Lower lobe of right lung (tissue), 2 donors: ENCODE measurements at regions not wholly inside any gene's neighbourhood (a gene's known extent, or its start where the extent isn't known, plus 50 kb on each side); places are given as distances from the start of the nearest gene placed in this dataset.

Source experiments
- ATAC-seq, 2 donors: fragments of 200-7000 bp; cut with Tn5 transposase; one replicate each; pipeline ENCODE4 v1.9.1; 2020 to 2022; ENCODE audit warnings: mild to moderate bottlenecking in 2 of 2, moderate library complexity in 2 of 2
- DNase-seq: peaks from one replicate; pipeline ENCODE4 v3.0.0-alpha.2; 2020
- H3K27ac ChIP-seq: fragments of 200-600 bp; one replicate; pipeline ENCODE4 v1.8.0; 2022
- H3K27me3 ChIP-seq: fragments of 200-600 bp; one replicate; pipeline ENCODE4 v1.8.0; 2022; ENCODE audit warnings: low read depth
- H3K36me3 ChIP-seq: fragments of 200-600 bp; one replicate; pipeline ENCODE4 v1.8.0; 2022; ENCODE audit warnings: mild to moderate bottlenecking
- H3K4me1 ChIP-seq: fragments of 200-600 bp; one replicate; pipeline ENCODE4 v1.8.0; 2022
- H3K4me3 ChIP-seq: fragments of 200-600 bp; one replicate; pipeline ENCODE4 v1.8.0; 2022; ENCODE audit warnings: mild to moderate bottlenecking
- H3K9me3 ChIP-seq: fragments of 200-600 bp; one replicate; pipeline ENCODE4 v1.8.0; 2022
- intact Hi-C: fragments of 100-400 bp; cut with DNase I; formaldehyde crosslinking; loops from one replicate; pipeline ENCODE4 v1.11.0; 2022
- TF ChIP-seq, protein P1 (sequence below): fragments of 200-600 bp; IDR thresholded peaks from one replicate; pipeline ENCODE4 v1.8.0; 2022; ENCODE audit warnings: antibody characterized with exemption, mild to moderate bottlenecking
- donor health status: DM: no; HTN: yes; CAD: no; lungs with severe emphysema.

- intact Hi-C loops = no loop called here
- Histone ChIP-seq H3K9me3 (no peaks in the 10 kb centered on the region), H3K27ac (no peak overlapping the region), H3K4me1 (no peaks in the 10 kb centered on the region), H3K4me3 (no peak overlapping the region), H3K36me3 (no peaks in the 10 kb centered on the region), H3K27me3 (peaks cover 14% of the 10 kb centered on the region)
- no peak for ATAC-seq
- TF ChIP-seq, protein P1, sequence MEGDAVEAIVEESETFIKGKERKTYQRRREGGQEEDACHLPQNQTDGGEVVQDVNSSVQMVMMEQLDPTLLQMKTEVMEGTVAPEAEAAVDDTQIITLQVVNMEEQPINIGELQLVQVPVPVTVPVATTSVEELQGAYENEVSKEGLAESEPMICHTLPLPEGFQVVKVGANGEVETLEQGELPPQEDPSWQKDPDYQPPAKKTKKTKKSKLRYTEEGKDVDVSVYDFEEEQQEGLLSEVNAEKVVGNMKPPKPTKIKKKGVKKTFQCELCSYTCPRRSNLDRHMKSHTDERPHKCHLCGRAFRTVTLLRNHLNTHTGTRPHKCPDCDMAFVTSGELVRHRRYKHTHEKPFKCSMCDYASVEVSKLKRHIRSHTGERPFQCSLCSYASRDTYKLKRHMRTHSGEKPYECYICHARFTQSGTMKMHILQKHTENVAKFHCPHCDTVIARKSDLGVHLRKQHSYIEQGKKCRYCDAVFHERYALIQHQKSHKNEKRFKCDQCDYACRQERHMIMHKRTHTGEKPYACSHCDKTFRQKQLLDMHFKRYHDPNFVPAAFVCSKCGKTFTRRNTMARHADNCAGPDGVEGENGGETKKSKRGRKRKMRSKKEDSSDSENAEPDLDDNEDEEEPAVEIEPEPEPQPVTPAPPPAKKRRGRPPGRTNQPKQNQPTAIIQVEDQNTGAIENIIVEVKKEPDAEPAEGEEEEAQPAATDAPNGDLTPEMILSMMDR = no peak
- DNase-seq = no peak
Measured at GRCh38 chr20:21628800-21629199, 76.7 kb upstream of the PAX1 start.

DNA sequence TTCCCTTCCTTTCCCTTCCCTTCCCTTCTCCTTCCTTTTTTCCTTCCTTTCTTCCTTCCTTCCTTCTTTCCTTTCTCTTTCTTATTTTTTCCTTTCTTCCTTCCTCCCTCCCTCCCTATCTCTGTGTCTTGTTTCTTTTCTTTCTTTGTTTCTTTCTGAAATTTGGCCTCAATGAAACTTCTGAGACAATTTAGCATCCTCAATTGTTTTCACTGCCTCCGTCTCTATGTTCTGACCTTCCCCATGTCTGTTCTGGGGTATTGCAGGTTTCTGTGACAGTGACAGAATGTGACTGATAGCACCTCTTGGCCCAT, 81.7 kb upstream of the PAX1 start:
- DNase-seq = no peak
- TF ChIP-seq, protein P1 = no peak

GRCh38 chr20:21623074-21623780, 82.2 kb upstream of the PAX1 start:
- Histone ChIP-seq H3K4me1 (no peaks in the 10 kb centered on the region), H3K27me3 (peaks cover 8% of the 10 kb centered on the region), H3K36me3 (no peaks in the 10 kb centered on the region), H3K4me3 (no peak overlapping the region), H3K27ac (no peak overlapping the region), H3K9me3 (no peaks in the 10 kb centered on the region)
- ATAC-seq = no peak
- TF ChIP-seq, protein P1 = no peak
- intact Hi-C loops = no loop called here
- DNase-seq = no peak

More for the DNA sequence above, 81.7 kb upstream of the PAX1 start:
- intact Hi-C loops = no loop called here
- peaks cover 10% of the 10 kb centered on the region for H3K27me3 ChIP-seq
- no peaks in the 10 kb centered on the region for H3K36me3 ChIP-seq
- no peak for ATAC-seq
- H3K4me3 ChIP-seq = no peak overlapping the region
- H3K27ac ChIP-seq = no peak overlapping the region
- no peaks in the 10 kb centered on the region for H3K9me3 ChIP-seq
- no peaks in the 10 kb centered on the region for H3K4me1 ChIP-seq

GRCh38 chr20:21622097-21622857, 83.2 kb upstream of the PAX1 start:
- DNase-seq = no peak
- H3K27ac ChIP-seq = no peak overlapping the region
- intact Hi-C loops = no loop called here

GRCh38 chr20:21618759-21619416, 86.6 kb upstream of the PAX1 start:
- DNase-seq = no peak
- intact Hi-C loops = no loop called here
- Histone ChIP-seq H3K27me3 (peaks cover 13% of the 10 kb centered on the region), H3K36me3 (no peaks in the 10 kb centered on the region), H3K4me3 (no peak overlapping the region), H3K9me3 (no peaks in the 10 kb centered on the region), H3K27ac (no peak overlapping the region), H3K4me1 (no peaks in the 10 kb centered on the region)
- ATAC-seq = no peak
- TF ChIP-seq, protein P1 = no peak

More at GRCh38 chr20:21622097-21622857, 83.2 kb upstream of the PAX1 start:
- H3K9me3 ChIP-seq = no peaks in the 10 kb centered on the region
- no peak for ATAC-seq
- TF ChIP-seq, protein P1 = no peak
- H3K36me3 ChIP-seq = no peaks in the 10 kb centered on the region
- no peak overlapping the region for H3K4me3 ChIP-seq
- no peaks in the 10 kb centered on the region for H3K4me1 ChIP-seq
- H3K27me3 ChIP-seq = peaks cover 6% of the 10 kb centered on the region
